Neural cell (in vitro differentiated cells): ENCODE measurements at regions not wholly inside any gene's neighbourhood (a gene's known extent, or its start where the extent isn't known, plus 50 kb on each side); places are given as distances from the start of the nearest gene placed in this dataset.

Source experiments
- H2AFZ ChIP-seq: fragments of 200-600, 300-800 bp; sonication (generic), shearing (Covaris generic); 2 replicates; pipeline ENCODE4 v1.6.0; 2014; ENCODE audit warnings: low read depth, mild to moderate bottlenecking, antibody characterized with exemption, low read length, moderate library complexity
- H3F3A ChIP-seq: fragments of 200-600 bp; shearing (Covaris generic); 2 replicates; pipeline ENCODE4 v1.6.1; 2016; ENCODE audit warnings: mild to moderate bottlenecking, moderate library complexity, mixed read lengths, antibody characterized with exemption, low read length; ENCODE audit not compliant: insufficient read depth, poor library complexity, severe bottlenecking
- H3K27ac ChIP-seq: fragments of 200-600, 300-800 bp; sonication (generic), shearing (Covaris generic); 2 replicates; pipeline ENCODE4 v1.5.1; 2014; ENCODE audit warnings: mild to moderate bottlenecking, low read length, moderate library complexity
- H3K27me3 ChIP-seq: fragments of 300-800, 200-600 bp; sonication (generic), shearing (Covaris generic); 2 replicates; pipeline ENCODE4 v1.6.0; 2014; ENCODE audit warnings: mild to moderate bottlenecking, low read depth, low read length, moderate library complexity; ENCODE audit not compliant: insufficient read depth
- H3K36me3 ChIP-seq: fragments of 300-800, 200-600 bp; sonication (generic), shearing (Covaris generic); 2 replicates; pipeline ENCODE4 v1.5.1; 2014; ENCODE audit warnings: mild to moderate bottlenecking, antibody characterized with exemption, low read length, moderate library complexity; ENCODE audit not compliant: insufficient read depth
- H3K4me2 ChIP-seq: fragments of 300-800, 200-600 bp; sonication (generic), shearing (Covaris generic); 2 replicates; pipeline ENCODE4 v1.6.0; 2014; ENCODE audit warnings: mild to moderate bottlenecking, low read length
- H3K4me3 ChIP-seq: fragments of 300-800, 200-600 bp; sonication (generic), shearing (Covaris generic); 2 replicates; pipeline ENCODE4 v1.5.1; 2014; ENCODE audit warnings: mild to moderate bottlenecking, low read length, moderate library complexity
- H3K79me2 ChIP-seq: fragments of 200-600 bp; shearing (Covaris generic); replicated peaks from 2 replicates; pipeline ENCODE4 v1.6.0; 2014; ENCODE audit warnings: mild to moderate bottlenecking, low read length, moderate library complexity; ENCODE audit not compliant: insufficient read depth
- H3K9ac ChIP-seq: fragments of 300-800, 200-600 bp; sonication (generic), shearing (Covaris generic); 2 replicates; pipeline ENCODE4 v1.6.1; 2016; ENCODE audit warnings: mild to moderate bottlenecking, low read length, mixed read lengths
- H3K9me2 ChIP-seq: fragments of 200-600 bp; shearing (Covaris generic); 2 replicates; pipeline ENCODE4 v1.6.1; 2016; ENCODE audit warnings: mild to moderate bottlenecking, low read length, mixed read lengths; ENCODE audit not compliant: insufficient read depth
- H3K9me3 ChIP-seq: fragments of 200-600, 300-800 bp; sonication (generic), shearing (Covaris generic); 2 replicates; pipeline ENCODE4 v1.6.1; 2016; ENCODE audit warnings: mild to moderate bottlenecking, mixed run types, low read length, moderate library complexity, mixed read lengths
- H4K20me1 ChIP-seq: fragments of 200-600 bp; shearing (Covaris generic); 2 replicates; pipeline ENCODE4 v1.6.1; 2016; ENCODE audit warnings: mild to moderate bottlenecking, mixed run types; ENCODE audit not compliant: insufficient read depth
- EP300 ChIP-seq: fragments of 450-650 bp; conservative IDR thresholded peaks from 2 replicates; pipeline ENCODE4 v1.6.1; 2014; ENCODE audit warnings: antibody characterized with exemption, mild to moderate bottlenecking, moderate library complexity; ENCODE audit not compliant: poor library complexity, severe bottlenecking
- EZH2 ChIP-seq: fragments of 200-600, 300-800 bp; shearing (Covaris generic), sonication (generic); IDR thresholded peaks from 2 replicates; pipeline ENCODE4 v1.6.1; 2014; ENCODE audit warnings: antibody characterized with exemption, low read length, borderline replicate concordance, mild to moderate bottlenecking; ENCODE audit not compliant: insufficient read depth, poor library complexity, severe bottlenecking
- MXI1 ChIP-seq: fragments of 450-650 bp; conservative IDR thresholded peaks from 2 replicates; pipeline ENCODE4 v1.6.1; 2014; ENCODE audit warnings: antibody characterized with exemption, mild to moderate bottlenecking; ENCODE audit not compliant: poor library complexity, severe bottlenecking
- POLR2AphosphoS5 ChIP-seq: IDR thresholded peaks from 2 replicates; pipeline ENCODE4 v1.6.1; 2012
- RAD21 ChIP-seq: fragments of 450-650 bp; conservative IDR thresholded peaks from 2 replicates; pipeline ENCODE4 v1.6.1; 2014; ENCODE audit warnings: antibody characterized with exemption, mild to moderate bottlenecking, moderate library complexity
- SMC3 ChIP-seq: fragments of 450-650 bp; conservative IDR thresholded peaks from 2 replicates; pipeline ENCODE4 v1.6.1; 2014; ENCODE audit warnings: antibody characterized with exemption, mild to moderate bottlenecking, moderate library complexity; ENCODE audit not compliant: poor library complexity
- TAF1 ChIP-seq: IDR thresholded peaks from 2 replicates; pipeline ENCODE4 v1.6.1; 2012; ENCODE audit warnings: low read depth
- TF ChIP-seq, protein P1 (sequence below): IDR thresholded peaks from 2 replicates; pipeline ENCODE4 v1.6.1; 2012; ENCODE audit warnings: borderline replicate concordance
- TF ChIP-seq, protein P2 (sequence below): fragments of 450-650 bp; IDR thresholded peaks from 2 replicates; pipeline ENCODE4 v1.5.1; 2014; ENCODE audit warnings: antibody characterized with exemption, mild to moderate bottlenecking, moderate library complexity; ENCODE audit not compliant: poor library complexity, severe bottlenecking

DNA sequence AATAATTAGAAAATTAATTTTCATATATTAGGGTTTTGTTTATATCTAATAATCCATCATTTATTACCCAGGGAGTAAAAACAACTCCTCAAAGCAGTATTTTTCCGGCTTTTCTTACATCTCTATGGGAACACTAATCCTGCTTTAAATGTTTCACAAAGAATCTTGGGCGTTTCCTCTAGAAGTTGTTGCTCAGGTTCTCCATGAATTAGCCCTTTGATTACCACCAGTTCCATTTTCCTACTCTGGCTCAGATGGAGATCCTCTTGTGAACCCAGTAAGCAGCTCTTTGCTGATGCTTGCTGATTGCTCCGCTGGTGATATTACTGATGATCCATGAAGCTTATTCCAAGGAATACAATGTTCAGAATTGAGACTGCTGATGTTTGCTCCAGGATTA lies 78.5 kb upstream of the PKP2 start:
- Histone ChIP-seq H3K4me2 (no peak overlapping the region), H3K9me2 (no peaks in the 10 kb centered on the region), H3K36me3 (no peaks in the 10 kb centered on the region), H3K4me3 (no peak overlapping the region), H4K20me1 (no peaks in the 10 kb centered on the region), H3K27me3 (no peaks in the 10 kb centered on the region), H3K27ac (no peak overlapping the region), H2AFZ (no peak overlapping the region), H3K9me3 (no peaks in the 10 kb centered on the region), H3F3A (no peaks in the 10 kb centered on the region), H3K9ac (no peak overlapping the region), H3K79me2 (no peaks in the 10 kb centered on the region)
- TF ChIP-seq MXI1: no peak

GRCh38 chr12:32970465-32971110 lies 74.0 kb upstream of the PKP2 start:
- Histone ChIP-seq H3K27me3 (no peaks in the 10 kb centered on the region), H4K20me1 (no peaks in the 10 kb centered on the region), H3K4me3 (no peak overlapping the region), H3K9me2 (no peaks in the 10 kb centered on the region), H2AFZ (no peak overlapping the region), H3K4me2 (no peak overlapping the region), H3K9ac (no peak overlapping the region), H3K9me3 (no peaks in the 10 kb centered on the region), H3K36me3 (no peaks in the 10 kb centered on the region), H3F3A (peaks cover 8% of the 10 kb centered on the region), H3K79me2 (no peaks in the 10 kb centered on the region), H3K27ac (no peak overlapping the region)
- TF ChIP-seq RAD21: no peak
- TF ChIP-seq TAF1: no peak
- no peak for TF ChIP-seq MXI1
- no peak for TF ChIP-seq POLR2AphosphoS5
- TF ChIP-seq, protein P1, sequence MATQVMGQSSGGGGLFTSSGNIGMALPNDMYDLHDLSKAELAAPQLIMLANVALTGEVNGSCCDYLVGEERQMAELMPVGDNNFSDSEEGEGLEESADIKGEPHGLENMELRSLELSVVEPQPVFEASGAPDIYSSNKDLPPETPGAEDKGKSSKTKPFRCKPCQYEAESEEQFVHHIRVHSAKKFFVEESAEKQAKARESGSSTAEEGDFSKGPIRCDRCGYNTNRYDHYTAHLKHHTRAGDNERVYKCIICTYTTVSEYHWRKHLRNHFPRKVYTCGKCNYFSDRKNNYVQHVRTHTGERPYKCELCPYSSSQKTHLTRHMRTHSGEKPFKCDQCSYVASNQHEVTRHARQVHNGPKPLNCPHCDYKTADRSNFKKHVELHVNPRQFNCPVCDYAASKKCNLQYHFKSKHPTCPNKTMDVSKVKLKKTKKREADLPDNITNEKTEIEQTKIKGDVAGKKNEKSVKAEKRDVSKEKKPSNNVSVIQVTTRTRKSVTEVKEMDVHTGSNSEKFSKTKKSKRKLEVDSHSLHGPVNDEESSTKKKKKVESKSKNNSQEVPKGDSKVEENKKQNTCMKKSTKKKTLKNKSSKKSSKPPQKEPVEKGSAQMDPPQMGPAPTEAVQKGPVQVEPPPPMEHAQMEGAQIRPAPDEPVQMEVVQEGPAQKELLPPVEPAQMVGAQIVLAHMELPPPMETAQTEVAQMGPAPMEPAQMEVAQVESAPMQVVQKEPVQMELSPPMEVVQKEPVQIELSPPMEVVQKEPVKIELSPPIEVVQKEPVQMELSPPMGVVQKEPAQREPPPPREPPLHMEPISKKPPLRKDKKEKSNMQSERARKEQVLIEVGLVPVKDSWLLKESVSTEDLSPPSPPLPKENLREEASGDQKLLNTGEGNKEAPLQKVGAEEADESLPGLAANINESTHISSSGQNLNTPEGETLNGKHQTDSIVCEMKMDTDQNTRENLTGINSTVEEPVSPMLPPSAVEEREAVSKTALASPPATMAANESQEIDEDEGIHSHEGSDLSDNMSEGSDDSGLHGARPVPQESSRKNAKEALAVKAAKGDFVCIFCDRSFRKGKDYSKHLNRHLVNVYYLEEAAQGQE: no peak
- TF ChIP-seq, protein P2, sequence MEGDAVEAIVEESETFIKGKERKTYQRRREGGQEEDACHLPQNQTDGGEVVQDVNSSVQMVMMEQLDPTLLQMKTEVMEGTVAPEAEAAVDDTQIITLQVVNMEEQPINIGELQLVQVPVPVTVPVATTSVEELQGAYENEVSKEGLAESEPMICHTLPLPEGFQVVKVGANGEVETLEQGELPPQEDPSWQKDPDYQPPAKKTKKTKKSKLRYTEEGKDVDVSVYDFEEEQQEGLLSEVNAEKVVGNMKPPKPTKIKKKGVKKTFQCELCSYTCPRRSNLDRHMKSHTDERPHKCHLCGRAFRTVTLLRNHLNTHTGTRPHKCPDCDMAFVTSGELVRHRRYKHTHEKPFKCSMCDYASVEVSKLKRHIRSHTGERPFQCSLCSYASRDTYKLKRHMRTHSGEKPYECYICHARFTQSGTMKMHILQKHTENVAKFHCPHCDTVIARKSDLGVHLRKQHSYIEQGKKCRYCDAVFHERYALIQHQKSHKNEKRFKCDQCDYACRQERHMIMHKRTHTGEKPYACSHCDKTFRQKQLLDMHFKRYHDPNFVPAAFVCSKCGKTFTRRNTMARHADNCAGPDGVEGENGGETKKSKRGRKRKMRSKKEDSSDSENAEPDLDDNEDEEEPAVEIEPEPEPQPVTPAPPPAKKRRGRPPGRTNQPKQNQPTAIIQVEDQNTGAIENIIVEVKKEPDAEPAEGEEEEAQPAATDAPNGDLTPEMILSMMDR: no peak
- TF ChIP-seq EP300: no peak
- TF ChIP-seq EZH2: no peak
- no peak for TF ChIP-seq SMC3
